Naive thymus-derived CD4-positive, alpha-beta T cell (primary cell): ENCODE measurements at regions not wholly inside any gene's neighbourhood (a gene's known extent, or its start where the extent isn't known, plus 50 kb on each side); places are given as distances from the start of the nearest gene placed in this dataset.

Source experiments
- ATAC-seq: fragments of 150-1000 bp; cut with Tn5 transposase; 2 replicates; pipeline ENCODE4 v1.10.0; 2021; ENCODE audit warnings: mild to moderate bottlenecking, moderate library complexity
- CTCF ChIA-PET: fragments of 350-600 bp; sonication (Branson Sonifier 250); formaldehyde crosslinking; loops from one replicate; lab custom pipeline; 2021; ENCODE audit warnings: antibody characterized with exemption; lab: Charles Lee
- POLR2A ChIA-PET: fragments of 350-600 bp; sonication (Branson Sonifier 250); formaldehyde crosslinking; loops from one replicate; lab custom pipeline; 2021; ENCODE audit warnings: antibody characterized with exemption, inconsistent platforms; lab: Charles Lee
- DNase-seq, 9 donors: peaks; one replicate each; pipeline versions ENCODE4 v3.0.0 to v3.0.0-alpha.2; 2020 to 2022; ENCODE audit warnings: mixed read lengths in 1 of 9
- H3K27ac ChIP-seq: one replicate; pipeline ENCODE4 v1.7.0; 2013; ENCODE audit warnings: mild to moderate bottlenecking, low read depth, low read length, moderate library complexity
- H3K27me3 ChIP-seq, 2 donors: one replicate each; pipeline ENCODE4 v1.7.0; 2013; ENCODE audit warnings: low read length in 2 of 2, mild to moderate bottlenecking in 2 of 2, moderate library complexity in 2 of 2; ENCODE audit not compliant: control insufficient read depth in 2 of 2, insufficient read depth in 2 of 2
- H3K36me3 ChIP-seq, 3 experiments: 1 replicate in 2 of 3; 2 replicates in 1 of 3; pipeline ENCODE4 v1.7.0; 2013; ENCODE audit warnings: low read length in 3 of 3, mild to moderate bottlenecking in 3 of 3, moderate library complexity in 1 of 3; ENCODE audit not compliant: insufficient read depth in 3 of 3, control insufficient read depth in 2 of 3
- H3K4me1 ChIP-seq, 2 donors: one replicate each; pipeline ENCODE4 v1.7.0; 2013; ENCODE audit warnings: low read length in 2 of 2, mild to moderate bottlenecking in 2 of 2, moderate library complexity in 1 of 2; ENCODE audit not compliant: control insufficient read depth in 2 of 2, insufficient read depth in 2 of 2
- H3K4me3 ChIP-seq: 2 replicates; pipeline ENCODE4 v1.7.0; 2013; ENCODE audit warnings: mild to moderate bottlenecking, low read length
- H3K9me3 ChIP-seq, 3 experiments: 1 replicate in 2 of 3; 2 replicates in 1 of 3; pipeline ENCODE4 v1.7.0; 2013; ENCODE audit warnings: low read length in 3 of 3; ENCODE audit not compliant: control insufficient read depth in 2 of 3
- H3K27ac Mint-ChIP-seq, 9 donors: one replicate each; pipeline ENCODE4 v1.8.0; 2020 to 2022; ENCODE audit warnings: mixed read lengths in 9 of 9, mild to moderate bottlenecking in 8 of 9, moderate library complexity in 5 of 9, inconsistent platforms in 2 of 9
- H3K27me3 Mint-ChIP-seq, 5 donors: one replicate each; pipeline ENCODE4 v1.8.0; 2021 to 2022; ENCODE audit warnings: mixed read lengths in 5 of 5, mild to moderate bottlenecking in 1 of 5
- H3K36me3 Mint-ChIP-seq, 5 donors: one replicate each; pipeline ENCODE4 v1.8.0; 2020 to 2022; ENCODE audit warnings: mixed read lengths in 5 of 5, mild to moderate bottlenecking in 3 of 5, inconsistent platforms in 1 of 5
- H3K4me1 Mint-ChIP-seq, 7 donors: one replicate each; pipeline ENCODE4 v1.8.0; 2020 to 2022; ENCODE audit warnings: mixed read lengths in 7 of 7, mild to moderate bottlenecking in 3 of 7, inconsistent platforms in 1 of 7
- H3K4me3 Mint-ChIP-seq, 10 donors: one replicate each; pipeline ENCODE4 v1.8.0; 2020 to 2022; ENCODE audit warnings: mild to moderate bottlenecking in 10 of 10, mixed read lengths in 10 of 10, moderate library complexity in 6 of 10, inconsistent platforms in 2 of 10
- H3K9me3 Mint-ChIP-seq, 11 donors: one replicate each; pipeline ENCODE4 v1.8.0; 2020 to 2022; ENCODE audit warnings: mixed read lengths in 11 of 11, mild to moderate bottlenecking in 4 of 11, inconsistent platforms in 1 of 11, moderate library complexity in 1 of 11
- intact Hi-C, 2 donors: fragments of 100-400 bp; cut with micrococcal nuclease; formaldehyde crosslinking; loops; one replicate each; pipeline ENCODE4 v1.15.1; 2023

DNA sequence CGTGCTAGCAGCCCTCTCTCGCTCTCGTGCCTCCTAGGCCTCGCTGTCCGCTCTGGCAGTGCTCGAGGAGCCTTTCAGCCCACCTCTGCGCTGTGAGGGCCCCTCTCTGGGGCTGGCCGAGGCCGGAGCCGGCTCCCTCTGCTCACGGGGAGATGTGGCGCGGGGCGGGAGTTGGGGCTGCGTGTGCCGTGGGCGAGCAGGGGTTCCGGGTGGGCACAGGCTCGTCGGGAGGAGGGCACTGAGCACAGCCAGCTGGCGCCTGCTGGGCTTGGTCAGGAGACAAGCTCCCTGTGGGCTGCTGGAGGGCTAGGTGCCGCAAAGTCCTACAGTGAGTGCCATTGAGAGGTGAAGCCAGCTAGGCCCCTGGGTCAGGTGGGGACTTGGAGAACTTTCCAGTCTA, 994.5 kb downstream of the C4orf33 start:
- intact Hi-C loops = no loop called here
- CTCF ChIA-PET = no interaction called here
- Histone ChIP-seq H3K9me3 (no peaks in the 10 kb centered on the region), H3K36me3 (no peaks in the 10 kb centered on the region), H3K4me1 (no peaks in the 10 kb centered on the region), H3K27ac (no peak overlapping the region), H3K27me3 (no peaks in the 10 kb centered on the region), H3K4me3 (no peak overlapping the region)
- Mint-ChIP-seq H3K27me3 (no peaks in the 10 kb centered on the region), H3K27ac (no peak overlapping the region), H3K9me3 (peaks cover 0 to 11% (median 2%) of the 10 kb centered on the region in 11 donors), H3K4me3 (no peak overlapping the region), H3K4me1 (no peaks in the 10 kb centered on the region), H3K36me3 (no peaks in the 10 kb centered on the region)
- ATAC-seq = no peak
- DNase-seq = no peak
- POLR2A ChIA-PET = no interaction called here

DNA sequence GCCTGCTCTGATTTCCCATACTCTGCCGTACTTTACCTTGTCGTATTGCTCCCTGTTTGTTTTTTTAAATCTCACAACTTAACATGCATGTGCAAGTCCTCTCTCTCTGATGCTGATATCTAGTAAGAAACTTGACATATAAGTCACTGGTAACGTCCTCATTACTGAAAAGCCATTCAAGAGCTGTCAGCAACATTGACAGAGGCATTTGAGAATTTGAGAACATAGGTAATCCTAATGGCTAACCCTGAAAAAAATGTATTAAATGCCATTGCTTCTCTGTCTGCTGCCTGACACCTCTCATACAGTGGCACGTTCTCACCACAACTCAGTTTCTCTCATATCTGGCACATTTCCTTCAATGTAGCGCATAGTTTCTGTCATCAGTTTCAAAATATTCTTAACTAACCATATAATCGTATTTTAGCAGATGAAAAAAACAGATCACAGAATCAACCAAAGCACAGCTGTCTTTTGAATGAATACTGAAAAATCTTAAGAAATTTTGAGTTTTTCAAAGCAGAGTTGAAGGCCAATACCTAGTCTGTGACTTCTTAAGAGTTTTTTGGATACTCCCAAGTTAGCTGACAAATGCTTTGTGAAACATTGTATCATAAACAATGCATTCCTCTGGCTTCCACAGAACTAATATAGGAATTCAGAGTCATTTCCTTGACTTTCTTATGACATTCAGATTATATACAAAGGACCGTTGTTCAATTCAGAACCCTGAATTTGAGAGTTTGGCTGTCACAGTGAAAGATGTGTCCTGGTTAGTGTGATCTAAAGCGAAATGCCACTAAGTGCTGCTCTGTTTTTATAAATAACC, 996.4 kb downstream of the C4orf33 start:
- ATAC-seq (no peak), DNase-seq (no peak)
- no peaks in the 10 kb centered on the region for H3K9me3 ChIP-seq
- Mint-ChIP-seq H3K9me3 (peaks cover 0 to 11% (median 1%) of the 10 kb centered on the region in 11 donors), H3K27ac (no peak overlapping the region), H3K27me3 (no peaks in the 10 kb centered on the region), H3K4me1 (no peaks in the 10 kb centered on the region), H3K36me3 (no peaks in the 10 kb centered on the region), H3K4me3 (no peak overlapping the region)
- no peaks in the 10 kb centered on the region for H3K36me3 ChIP-seq
- H3K27me3 ChIP-seq = no peaks in the 10 kb centered on the region
- no peak overlapping the region for H3K4me3 ChIP-seq
- H3K4me1 ChIP-seq = no peaks in the 10 kb centered on the region
- ChIA-PET CTCF (no interaction called here), POLR2A (no interaction called here)
- intact Hi-C loops = no loop called here
- no peak overlapping the region for H3K27ac ChIP-seq

DNA sequence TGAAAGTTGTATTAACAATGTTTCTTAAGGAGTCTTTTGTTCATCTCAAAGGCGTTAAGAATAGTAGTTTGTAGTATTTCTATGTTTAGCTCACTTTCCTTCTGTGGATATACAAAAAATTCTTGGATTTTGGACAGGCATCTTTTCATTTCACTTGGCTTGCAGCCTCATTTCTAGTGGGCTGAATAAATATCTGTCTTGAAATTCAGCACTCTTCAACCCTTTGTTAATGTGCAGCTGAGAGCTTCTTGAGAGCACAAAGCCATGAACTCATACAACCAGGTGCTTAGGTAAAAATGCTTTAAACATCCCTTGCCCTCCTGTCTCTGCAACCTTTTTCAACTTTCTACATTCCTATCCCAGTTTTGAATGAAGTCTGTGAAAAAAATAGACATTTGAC, 1003.2 kb downstream of the C4orf33 start:
- CTCF ChIA-PET = no interaction called here
- intact Hi-C loops = no loop called here
- H3K4me1 ChIP-seq = no peaks in the 10 kb centered on the region
- no peaks in the 10 kb centered on the region for H3K27me3 Mint-ChIP-seq
- POLR2A ChIA-PET = no interaction called here
- DNase-seq (no peak), ATAC-seq (no peak)
- H3K9me3 ChIP-seq = no peaks in the 10 kb centered on the region
- no peaks in the 10 kb centered on the region for H3K36me3 Mint-ChIP-seq
- no peaks in the 10 kb centered on the region for H3K36me3 ChIP-seq
- no peak overlapping the region for H3K27ac Mint-ChIP-seq
- peaks cover 0 to 12% (median 0%) of the 10 kb centered on the region in 11 donors for H3K9me3 Mint-ChIP-seq
- H3K4me3 ChIP-seq = no peak overlapping the region
- H3K27me3 ChIP-seq = no peaks in the 10 kb centered on the region
- H3K4me1 Mint-ChIP-seq = no peaks in the 10 kb centered on the region
- H3K4me3 Mint-ChIP-seq = no peak overlapping the region
- no peak overlapping the region for H3K27ac ChIP-seq

GRCh38 chr4:130110189-130110588, 1014.2 kb downstream of the C4orf33 start:
- ChIA-PET POLR2A (no interaction called here), CTCF (no interaction called here)
- H3K27ac ChIP-seq = no peak overlapping the region
- H3K27ac Mint-ChIP-seq = no peak overlapping the region
- no peaks in the 10 kb centered on the region for H3K4me1 ChIP-seq
- intact Hi-C loops = no loop called here
- no peaks in the 10 kb centered on the region for H3K27me3 ChIP-seq
- H3K4me1 Mint-ChIP-seq = no peaks in the 10 kb centered on the region
- H3K4me3 Mint-ChIP-seq = no peak overlapping the region
- no peak for DNase-seq
- no peaks in the 10 kb centered on the region for H3K36me3 Mint-ChIP-seq
- no peaks in the 10 kb centered on the region for H3K27me3 Mint-ChIP-seq
- H3K36me3 ChIP-seq = no peaks in the 10 kb centered on the region
- no peak overlapping the region for H3K4me3 ChIP-seq
- no peak for ATAC-seq
- peaks cover 0 to 19% (median 4%) of the 10 kb centered on the region in 11 donors for H3K9me3 Mint-ChIP-seq
- no peaks in the 10 kb centered on the region for H3K9me3 ChIP-seq

GRCh38 chr4:130110770-130111169, 1014.8 kb downstream of the C4orf33 start:
- H3K9me3 ChIP-seq = no peaks in the 10 kb centered on the region
- CTCF ChIA-PET = no interaction called here
- intact Hi-C loops = no loop called here
- no peaks in the 10 kb centered on the region for H3K4me1 ChIP-seq
- ATAC-seq (no peak), DNase-seq (no peak)
- H3K27me3 Mint-ChIP-seq = no peaks in the 10 kb centered on the region
- no peaks in the 10 kb centered on the region for H3K4me1 Mint-ChIP-seq
- no peaks in the 10 kb centered on the region for H3K36me3 Mint-ChIP-seq
- H3K4me3 ChIP-seq = no peak overlapping the region
- H3K4me3 Mint-ChIP-seq = no peak overlapping the region
- peaks cover 0 to 21% (median 4%) of the 10 kb centered on the region in 11 donors for H3K9me3 Mint-ChIP-seq
- no peak overlapping the region for H3K27ac ChIP-seq
- POLR2A ChIA-PET = no interaction called here
- H3K36me3 ChIP-seq = no peaks in the 10 kb centered on the region
- H3K27me3 ChIP-seq = no peaks in the 10 kb centered on the region
- no peak overlapping the region for H3K27ac Mint-ChIP-seq

DNA sequence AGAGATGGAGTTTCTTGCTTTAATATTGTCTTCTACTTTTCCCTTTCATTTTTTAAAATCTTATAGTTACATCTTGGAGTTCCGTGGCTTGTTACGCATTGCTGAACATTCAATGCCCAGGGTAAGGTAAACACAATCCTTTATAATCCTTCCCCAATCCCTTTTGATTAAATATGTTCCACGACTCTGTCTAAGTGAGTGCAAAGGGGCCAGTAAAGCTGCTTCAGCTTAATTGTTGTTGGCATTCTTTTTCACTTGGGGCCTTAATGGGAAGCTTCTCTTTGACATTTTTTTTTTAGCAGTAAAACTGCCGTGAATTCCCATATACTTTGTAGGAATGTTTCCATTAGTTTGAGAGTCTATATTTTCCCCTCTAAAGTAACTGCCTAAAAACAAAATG, 1028.1 kb downstream of the C4orf33 start:
- Histone ChIP-seq H3K9me3 (no peaks in the 10 kb centered on the region), H3K27ac (no peak overlapping the region), H3K27me3 (no peaks in the 10 kb centered on the region), H3K36me3 (no peaks in the 10 kb centered on the region), H3K4me3 (no peak overlapping the region), H3K4me1 (no peaks in the 10 kb centered on the region)
- Mint-ChIP-seq H3K27me3 (no peaks in the 10 kb centered on the region), H3K36me3 (no peaks in the 10 kb centered on the region), H3K4me1 (no peaks in the 10 kb centered on the region), H3K4me3 (no peak overlapping the region), H3K9me3 (peaks cover 0 to 9% (median 5%) of the 10 kb centered on the region in 11 donors), H3K27ac (no peak overlapping the region)
- CTCF ChIA-PET = no interaction called here
- intact Hi-C loops = no loop called here
- DNase-seq = no peak
- POLR2A ChIA-PET = no interaction called here
- ATAC-seq = no peak

DNA sequence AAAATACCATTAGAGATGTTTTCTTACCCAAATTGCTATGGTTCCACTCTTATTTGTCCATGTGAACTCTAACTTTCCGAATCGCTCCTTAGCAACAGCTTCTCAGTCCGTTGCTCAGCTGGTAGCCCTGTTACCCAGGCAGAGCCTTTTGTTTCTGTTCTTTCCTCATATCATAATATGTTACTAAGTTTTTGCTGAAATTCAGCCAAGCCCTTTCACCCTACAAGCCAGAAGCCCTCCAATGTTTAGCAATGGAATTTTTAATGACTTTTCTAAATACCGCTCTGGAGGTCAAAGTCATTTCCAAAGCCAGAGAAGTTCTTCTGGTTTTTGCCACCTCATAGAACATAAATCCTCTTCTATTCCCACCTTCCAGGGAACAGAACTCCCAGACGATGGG, 1029.5 kb downstream of the C4orf33 start:
- Mint-ChIP-seq H3K4me3 (no peak overlapping the region), H3K27me3 (no peaks in the 10 kb centered on the region), H3K36me3 (no peaks in the 10 kb centered on the region), H3K4me1 (no peaks in the 10 kb centered on the region), H3K9me3 (peaks cover 0 to 9% (median 4%) of the 10 kb centered on the region in 11 donors), H3K27ac (no peak overlapping the region)
- Histone ChIP-seq H3K27me3 (no peaks in the 10 kb centered on the region), H3K9me3 (no peaks in the 10 kb centered on the region), H3K4me3 (no peak overlapping the region), H3K27ac (no peak overlapping the region), H3K4me1 (no peaks in the 10 kb centered on the region), H3K36me3 (no peaks in the 10 kb centered on the region)
- intact Hi-C loops = no loop called here
- DNase-seq (no peak), ATAC-seq (no peak)
- ChIA-PET CTCF (no interaction called here), POLR2A (no interaction called here)
